ENCODE measurements at regions not wholly inside any gene's neighbourhood (a gene's known extent, or its start where the extent isn't known, plus 50 kb on each side); places are given as distances from the start of the nearest gene placed in this dataset.
"Not testable (repeated sequence)": the region's sequence is repeated elsewhere in the genome, so short reads cannot be mapped to it uniquely, and the experiment has no call there.

- DNase-seq (ENCODE audit: low read depth): no peak
- TF ChIP-seq CTCF (IDR thresholded peaks at IDR 0.05; ENCODE audit: insufficient read depth, low read length): no peak
- no peak overlapping the region for H3K4me3 ChIP-seq (ENCODE audit: low read depth, low read length)
Measured at GRCh38 chr20:30502670-30503069, 754.8 kb upstream of the DEFB115 start.

- not testable (repeated sequence) for DNase-seq (ENCODE audit: low read depth); H3K4me3 ChIP-seq (ENCODE audit: low read depth, low read length)
Measured at GRCh38 chr20:30503204-30503603, 754.3 kb upstream of the DEFB115 start.

GRCh38 chr20:30503992-30504570 lies 753.4 kb upstream of the DEFB115 start:
- H3K4me3 ChIP-seq (ENCODE audit: low read depth, low read length): no peak overlapping the region
- no peak for DNase-seq (ENCODE audit: low read depth)
- no peak for TF ChIP-seq CTCF (IDR thresholded peaks at IDR 0.05; ENCODE audit: insufficient read depth, low read length)

- no peak for DNase-seq (ENCODE audit: low read depth)
- H3K4me3 ChIP-seq (ENCODE audit: low read depth, low read length): no peak overlapping the region
- no peak for TF ChIP-seq CTCF (IDR thresholded peaks at IDR 0.05; ENCODE audit: insufficient read depth, low read length)
Measured at GRCh38 chr20:30505566-30505965, 751.9 kb upstream of the DEFB115 start.

- H3K4me3 ChIP-seq (ENCODE audit: low read depth, low read length): no peak overlapping the region
- no peak for DNase-seq (ENCODE audit: low read depth)
- no peak for TF ChIP-seq CTCF (IDR thresholded peaks at IDR 0.05; ENCODE audit: insufficient read depth, low read length)
Measured at GRCh38 chr20:30506100-30506499, 751.4 kb upstream of the DEFB115 start.

- not testable (repeated sequence) for H3K4me3 ChIP-seq (ENCODE audit: low read depth, low read length)
Measured at GRCh38 chr20:30508382-30508781, 749.1 kb upstream of the DEFB115 start.

GRCh38 chr20:30511322-30512030 lies 746.0 kb upstream of the DEFB115 start:
- no peak for TF ChIP-seq CTCF (IDR thresholded peaks at IDR 0.05; ENCODE audit: insufficient read depth, low read length)
- no peak overlapping the region for H3K4me3 ChIP-seq (ENCODE audit: low read depth, low read length)

More at GRCh38 chr20:30508382-30508781, 749.1 kb upstream of the DEFB115 start:
- DNase-seq (ENCODE audit: low read depth): not testable (repeated sequence)

More at GRCh38 chr20:30511322-30512030, 746.0 kb upstream of the DEFB115 start:
- no peak for DNase-seq (ENCODE audit: low read depth)
